ENCODE measurements at regions not wholly inside any gene's neighbourhood (a gene's known extent, or its start where the extent isn't known, plus 50 kb on each side); places are given as distances from the start of the nearest gene placed in this dataset.

DNA sequence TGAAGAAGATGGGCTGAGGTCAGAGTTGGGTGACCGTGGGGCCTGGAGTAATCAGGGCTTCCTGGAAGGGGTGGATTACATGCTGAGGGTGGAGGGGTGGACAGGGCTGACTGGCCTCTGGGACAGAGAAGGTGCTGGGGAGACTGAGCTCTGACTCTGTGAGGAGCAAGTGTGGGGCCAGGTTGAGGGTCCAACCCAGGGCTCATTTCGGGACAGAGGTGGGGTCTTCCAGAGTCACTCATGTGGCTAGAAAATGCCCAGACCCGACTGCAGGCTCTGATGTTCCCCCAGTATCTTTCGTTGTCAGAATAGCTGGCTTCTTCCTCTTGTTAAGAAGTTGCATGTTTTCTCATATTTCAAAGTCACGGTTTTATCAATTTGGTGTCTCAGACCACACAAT, 311.8 kb downstream of the PTPRU start:
- DNase-seq (ENCODE audit: low read depth): peak; percentile 7
- H3K4me3 ChIP-seq (ENCODE audit: low read depth, low read length): no peak overlapping the region
- TF ChIP-seq MYC (IDR thresholded peaks at IDR 0.05; ENCODE audit: low read depth, low read length): no peak

DNA sequence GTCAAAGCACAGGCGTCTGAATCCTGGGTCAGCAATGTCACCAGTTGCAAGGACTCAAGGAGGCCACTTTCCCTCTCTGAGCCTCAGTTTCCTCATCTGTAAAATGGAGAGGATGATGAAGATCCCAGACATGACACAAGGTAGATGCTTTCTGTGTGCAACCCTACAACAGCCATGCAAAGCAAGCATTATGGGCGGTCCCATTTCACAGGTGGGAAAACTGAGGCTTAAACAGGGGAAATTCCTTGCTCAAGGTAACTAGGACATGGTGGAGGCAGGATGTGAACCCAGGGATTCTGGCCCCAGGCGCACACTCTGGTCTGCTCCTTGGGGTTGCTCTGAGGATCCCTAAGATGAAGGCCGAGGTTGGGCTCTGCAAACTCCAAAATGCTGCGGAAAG, 311.0 kb downstream of the PTPRU start:
- no peak for DNase-seq (ENCODE audit: low read depth)
- TF ChIP-seq, protein P1, sequence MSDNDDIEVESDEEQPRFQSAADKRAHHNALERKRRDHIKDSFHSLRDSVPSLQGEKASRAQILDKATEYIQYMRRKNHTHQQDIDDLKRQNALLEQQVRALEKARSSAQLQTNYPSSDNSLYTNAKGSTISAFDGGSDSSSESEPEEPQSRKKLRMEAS (IDR thresholded peaks at IDR 0.05; ENCODE audit: low read depth, low read length): no peak
- TF ChIP-seq, protein P2, sequence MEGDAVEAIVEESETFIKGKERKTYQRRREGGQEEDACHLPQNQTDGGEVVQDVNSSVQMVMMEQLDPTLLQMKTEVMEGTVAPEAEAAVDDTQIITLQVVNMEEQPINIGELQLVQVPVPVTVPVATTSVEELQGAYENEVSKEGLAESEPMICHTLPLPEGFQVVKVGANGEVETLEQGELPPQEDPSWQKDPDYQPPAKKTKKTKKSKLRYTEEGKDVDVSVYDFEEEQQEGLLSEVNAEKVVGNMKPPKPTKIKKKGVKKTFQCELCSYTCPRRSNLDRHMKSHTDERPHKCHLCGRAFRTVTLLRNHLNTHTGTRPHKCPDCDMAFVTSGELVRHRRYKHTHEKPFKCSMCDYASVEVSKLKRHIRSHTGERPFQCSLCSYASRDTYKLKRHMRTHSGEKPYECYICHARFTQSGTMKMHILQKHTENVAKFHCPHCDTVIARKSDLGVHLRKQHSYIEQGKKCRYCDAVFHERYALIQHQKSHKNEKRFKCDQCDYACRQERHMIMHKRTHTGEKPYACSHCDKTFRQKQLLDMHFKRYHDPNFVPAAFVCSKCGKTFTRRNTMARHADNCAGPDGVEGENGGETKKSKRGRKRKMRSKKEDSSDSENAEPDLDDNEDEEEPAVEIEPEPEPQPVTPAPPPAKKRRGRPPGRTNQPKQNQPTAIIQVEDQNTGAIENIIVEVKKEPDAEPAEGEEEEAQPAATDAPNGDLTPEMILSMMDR (IDR thresholded peaks at IDR 0.05; ENCODE audit: low read depth, low read length): no peak
- TF ChIP-seq POLR2A (IDR thresholded peaks at IDR 0.05; ENCODE audit: extremely low read depth, insufficient read length) (no peak), MYC (IDR thresholded peaks at IDR 0.05; ENCODE audit: low read depth, low read length) (no peak)

DNA sequence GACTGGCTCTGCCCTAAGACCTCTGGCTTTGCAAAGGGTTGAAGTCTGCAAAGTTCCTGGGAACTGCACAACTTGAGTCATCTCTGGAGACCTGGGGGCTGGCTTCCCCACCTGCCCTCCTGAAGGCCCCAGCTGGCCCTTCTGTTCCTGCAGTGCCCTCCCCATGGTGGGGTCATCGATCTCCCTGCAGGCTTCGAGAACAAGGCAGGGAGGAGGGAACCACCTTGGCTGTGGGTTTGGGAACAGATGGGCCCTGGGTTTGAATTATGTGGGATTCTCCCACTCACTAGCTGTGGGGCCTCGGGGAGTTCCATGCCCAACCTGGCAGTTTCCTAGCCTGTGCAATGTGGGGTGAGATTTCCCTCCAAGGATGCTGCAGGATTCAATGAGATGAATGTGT, 310.2 kb downstream of the PTPRU start:
- DNase-seq (ENCODE audit: low read depth): no peak
- TF ChIP-seq POLR2A (IDR thresholded peaks at IDR 0.05; ENCODE audit: extremely low read depth, insufficient read length) (no peak), MYC (IDR thresholded peaks at IDR 0.05; ENCODE audit: low read depth, low read length) (no peak)
- TF ChIP-seq, protein P1 (IDR thresholded peaks at IDR 0.05; ENCODE audit: low read depth, low read length): no peak
- TF ChIP-seq, protein P2 (IDR thresholded peaks at IDR 0.05; ENCODE audit: low read depth, low read length): no peak
- H3K4me3 ChIP-seq (ENCODE audit: low read depth, low read length): no peak overlapping the region

More for the DNA sequence above, 311.0 kb downstream of the PTPRU start:
- no peak overlapping the region for H3K4me3 ChIP-seq (ENCODE audit: low read depth, low read length)

DNA sequence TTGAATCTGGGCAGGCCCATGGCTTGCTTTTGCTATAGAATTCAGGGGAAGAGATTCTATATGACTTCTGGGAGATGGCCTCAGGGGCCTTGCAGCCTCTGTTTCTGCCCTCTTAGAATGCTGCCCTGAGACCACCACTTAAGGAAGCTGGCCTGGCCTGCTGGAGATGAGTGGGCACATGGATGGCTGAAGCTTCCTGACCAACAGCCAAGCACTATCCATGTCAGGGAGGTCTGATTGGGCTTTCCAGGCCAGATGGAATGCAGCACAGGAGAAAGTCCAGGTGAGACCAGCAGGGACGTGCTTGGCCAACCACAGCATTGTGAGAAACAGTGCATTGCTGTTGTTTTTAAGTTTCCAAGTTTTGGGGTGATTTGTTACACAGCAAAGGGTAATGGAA, 308.1 kb downstream of the PTPRU start:
- TF ChIP-seq MYC (IDR thresholded peaks at IDR 0.05; ENCODE audit: low read depth, low read length): no peak
- TF ChIP-seq, protein P1 (IDR thresholded peaks at IDR 0.05; ENCODE audit: low read depth, low read length): no peak
- TF ChIP-seq, protein P2 (IDR thresholded peaks at IDR 0.05; ENCODE audit: low read depth, low read length): no peak
- TF ChIP-seq POLR2A (IDR thresholded peaks at IDR 0.05; ENCODE audit: extremely low read depth, insufficient read length): no peak
- H3K4me3 ChIP-seq (ENCODE audit: low read depth, low read length): no peak overlapping the region
- no peak for DNase-seq (ENCODE audit: low read depth)

DNA sequence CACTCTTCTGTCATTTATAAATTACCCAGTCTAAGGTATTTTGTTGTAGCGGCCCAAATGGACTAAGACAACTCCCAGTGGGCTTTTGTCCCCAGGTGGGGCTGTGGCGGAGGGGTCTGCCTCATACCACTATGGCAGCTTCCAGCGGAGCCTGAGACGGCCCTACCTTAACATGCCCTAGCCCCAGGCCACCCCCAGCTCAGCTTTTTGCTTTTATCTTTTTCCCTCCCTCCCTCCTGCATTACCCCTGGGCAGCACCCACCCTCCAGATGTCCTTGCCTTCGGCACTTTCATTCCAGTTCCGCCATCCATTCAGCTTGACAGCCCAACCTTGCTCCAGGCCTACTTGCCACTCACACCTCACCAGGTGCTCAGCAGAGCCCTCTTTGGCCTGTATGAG, 307.3 kb downstream of the PTPRU start:
- no peak overlapping the region for H3K4me3 ChIP-seq (ENCODE audit: low read depth, low read length)
- TF ChIP-seq POLR2A (IDR thresholded peaks at IDR 0.05; ENCODE audit: extremely low read depth, insufficient read length): no peak
- TF ChIP-seq, protein P1 (IDR thresholded peaks at IDR 0.05; ENCODE audit: low read depth, low read length): no peak
- TF ChIP-seq, protein P2 (IDR thresholded peaks at IDR 0.05; ENCODE audit: low read depth, low read length): no peak
- TF ChIP-seq MYC (IDR thresholded peaks at IDR 0.05; ENCODE audit: low read depth, low read length): no peak
- no peak for DNase-seq (ENCODE audit: low read depth)

DNA sequence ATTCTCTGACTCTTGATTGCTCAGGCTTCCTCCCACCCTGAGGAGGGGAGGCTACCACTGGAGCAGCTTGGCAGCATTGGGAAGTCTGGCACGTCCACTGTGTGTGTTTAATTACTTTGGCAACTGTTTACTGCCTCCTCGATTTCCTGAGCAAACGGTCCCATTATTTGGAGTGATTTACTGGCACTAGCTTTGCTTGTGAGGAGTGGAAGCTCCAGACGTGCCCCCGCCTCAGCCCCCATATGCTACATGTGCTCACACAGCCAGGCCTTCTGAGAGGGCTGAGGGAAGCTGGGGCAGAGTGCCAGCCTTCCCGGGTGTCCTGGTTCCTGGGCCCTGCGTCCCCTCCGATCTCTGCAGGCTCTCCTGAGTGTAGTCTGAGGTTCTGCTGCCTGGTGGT, 306.2 kb downstream of the PTPRU start:
- TF ChIP-seq, protein P1 (IDR thresholded peaks at IDR 0.05; ENCODE audit: low read depth, low read length): no peak
- no peak for TF ChIP-seq MYC (IDR thresholded peaks at IDR 0.05; ENCODE audit: low read depth, low read length)
- TF ChIP-seq, protein P2 (IDR thresholded peaks at IDR 0.05; ENCODE audit: low read depth, low read length): no peak
- no peak for TF ChIP-seq POLR2A (IDR thresholded peaks at IDR 0.05; ENCODE audit: extremely low read depth, insufficient read length)
- no peak for DNase-seq (ENCODE audit: low read depth)
- H3K4me3 ChIP-seq (ENCODE audit: low read depth, low read length): no peak overlapping the region

Measured in NB4 (cell line).